ENCODE measurements at regions not wholly inside any gene's neighbourhood (a gene's known extent, or its start where the extent isn't known, plus 50 kb on each side); places are given as distances from the start of the nearest gene placed in this dataset.

GRCh38 chr11:122517403-122518379 is 137.8 kb upstream of the UBASH3B start:
- no peak for TF ChIP-seq CTCF (conservative IDR thresholded peaks at IDR 0.05)
- no peak for TF ChIP-seq ZFX (IDR thresholded peaks at IDR 0.05)
- H3K27ac ChIP-seq = no peak overlapping the region

- H3K27ac ChIP-seq = no peak overlapping the region
- TF ChIP-seq CTCF (conservative IDR thresholded peaks at IDR 0.05) (no peak), ZFX (IDR thresholded peaks at IDR 0.05) (no peak)
Measured at GRCh38 chr11:122516686-122517085, 138.8 kb upstream of the UBASH3B start.

GRCh38 chr11:122513997-122514396 is 141.5 kb upstream of the UBASH3B start:
- TF ChIP-seq CTCF (conservative IDR thresholded peaks at IDR 0.05) (no peak), ZFX (IDR thresholded peaks at IDR 0.05) (no peak)
- H3K27ac ChIP-seq = no peak overlapping the region

GRCh38 chr11:122513328-122513727 is 142.2 kb upstream of the UBASH3B start:
- TF ChIP-seq ZFX (IDR thresholded peaks at IDR 0.05) (no peak), CTCF (conservative IDR thresholded peaks at IDR 0.05) (no peak)
- H3K27ac ChIP-seq = no peak overlapping the region

- TF ChIP-seq ZFX (IDR thresholded peaks at IDR 0.05) = no peak
- TF ChIP-seq CTCF (conservative IDR thresholded peaks at IDR 0.05) = no peak
- H3K27ac ChIP-seq = no peak overlapping the region
Measured at GRCh38 chr11:122512688-122513087, 142.8 kb upstream of the UBASH3B start.

GRCh38 chr11:122509899-122510298 is 145.6 kb upstream of the UBASH3B start:
- TF ChIP-seq ZFX (IDR thresholded peaks at IDR 0.05) (no peak), CTCF (conservative IDR thresholded peaks at IDR 0.05) (no peak)
- no peak overlapping the region for H3K27ac ChIP-seq

- no peak for TF ChIP-seq CTCF (conservative IDR thresholded peaks at IDR 0.05)
- TF ChIP-seq ZFX (IDR thresholded peaks at IDR 0.05) = no peak
- no peak overlapping the region for H3K27ac ChIP-seq
Measured at GRCh38 chr11:122509091-122509490, 146.4 kb upstream of the UBASH3B start.

All from C4-2B (cell line).